HG03103 (cell line): ENCODE measurements at regions not wholly inside any gene's neighbourhood (a gene's known extent, or its start where the extent isn't known, plus 50 kb on each side); places are given as distances from the start of the nearest gene placed in this dataset.
"Not testable (repeated sequence)": the region's sequence is repeated elsewhere in the genome, so short reads cannot be mapped to it uniquely, and the experiment has no call there.

Experiments used
- ATAC-seq: cut with Tn5 transposase; IDR thresholded peaks from one replicate; pipeline ENCODE4 v1.9.1; 2021; ENCODE audit warnings: low read depth; ENCODE audit not compliant: unreplicated experiment

- ATAC-seq = no peak
Measured at GRCh38 chr6:62819640-62820039, 391.6 kb upstream of the FKBP1C start.

GRCh38 chr6:62808565-62809293 is 402.5 kb upstream of the FKBP1C start:
- no peak for ATAC-seq

- no peak for ATAC-seq
Measured at GRCh38 chr6:62805431-62805830, 405.8 kb upstream of the FKBP1C start.

GRCh38 chr6:62803094-62803493 is 408.2 kb upstream of the FKBP1C start:
- ATAC-seq = no peak

- ATAC-seq = no peak
Measured at GRCh38 chr6:62797190-62797589, 414.1 kb upstream of the FKBP1C start.

GRCh38 chr6:62775427-62776022 is 435.7 kb upstream of the FKBP1C start:
- ATAC-seq = no peak

GRCh38 chr6:62766174-62766573 is 445.1 kb upstream of the FKBP1C start:
- not testable (repeated sequence) for ATAC-seq

GRCh38 chr6:62764841-62765240 is 446.4 kb upstream of the FKBP1C start:
- no peak for ATAC-seq

GRCh38 chr6:62763125-62763912 is 447.9 kb upstream of the FKBP1C start:
- no peak for ATAC-seq

- ATAC-seq = no peak
Measured at GRCh38 chr6:62746968-62747367, 460.9 kb upstream of the KHDRBS2 start.

- ATAC-seq = no peak
Measured at GRCh38 chr6:62746161-62746560, 460.1 kb upstream of the KHDRBS2 start.

GRCh38 chr6:62740596-62740995 is 454.6 kb upstream of the KHDRBS2 start:
- no peak for ATAC-seq

GRCh38 chr6:62740171-62740570 is 454.1 kb upstream of the KHDRBS2 start:
- ATAC-seq = no peak

GRCh38 chr6:62737792-62738191 is 451.8 kb upstream of the KHDRBS2 start:
- no peak for ATAC-seq

- no peak for ATAC-seq
Measured at GRCh38 chr6:62721408-62721807, 435.4 kb upstream of the KHDRBS2 start.

GRCh38 chr6:62716719-62717118 is 430.7 kb upstream of the KHDRBS2 start:
- no peak for ATAC-seq

GRCh38 chr6:62714112-62714511 is 428.1 kb upstream of the KHDRBS2 start:
- no peak for ATAC-seq

GRCh38 chr6:62711750-62712149 is 425.7 kb upstream of the KHDRBS2 start:
- no peak for ATAC-seq

GRCh38 chr6:62707914-62708313 is 421.9 kb upstream of the KHDRBS2 start:
- ATAC-seq = no peak

GRCh38 chr6:62707156-62707555 is 421.1 kb upstream of the KHDRBS2 start:
- ATAC-seq = no peak

- no peak for ATAC-seq
Measured at GRCh38 chr6:62683063-62683462, 397.0 kb upstream of the KHDRBS2 start.

GRCh38 chr6:62681108-62681507 is 395.1 kb upstream of the KHDRBS2 start:
- ATAC-seq = no peak
